AG08396 (cell line): ENCODE measurements at regions not wholly inside any gene's neighbourhood (a gene's known extent, or its start where the extent isn't known, plus 50 kb on each side); places are given as distances from the start of the nearest gene placed in this dataset.

Experiments used
- DNase-seq: peaks from one replicate; pipeline ENCODE4 v3.0.0; 2012; ENCODE audit warnings: low spot score, mixed read lengths

DNA sequence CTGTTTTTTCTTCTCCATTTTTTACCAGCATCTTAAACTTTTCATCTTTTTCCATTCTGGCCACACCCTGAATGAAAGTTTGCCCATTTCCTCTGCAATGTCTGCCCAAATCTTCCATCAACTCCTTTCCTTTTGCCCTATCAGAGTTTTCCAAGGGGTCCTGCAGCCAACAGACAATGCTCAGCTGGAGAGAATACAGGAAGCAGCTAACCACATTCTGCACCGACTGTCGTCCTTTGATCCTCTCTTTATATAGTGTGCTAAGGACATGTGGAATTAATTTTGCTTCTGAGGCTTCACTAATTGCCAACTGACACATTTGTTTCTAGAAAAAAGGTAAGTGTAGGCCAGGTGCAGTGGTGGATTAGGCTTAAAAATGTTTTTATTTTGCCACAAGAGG is 50.5 kb upstream of the DLX2 start:
- DNase-seq = no peak

GRCh38 chr2:172153757-172154156 is 51.1 kb upstream of the DLX2 start:
- DNase-seq = no peak

GRCh38 chr2:172155752-172156151 is 53.1 kb upstream of the DLX2 start:
- DNase-seq = no peak

DNA sequence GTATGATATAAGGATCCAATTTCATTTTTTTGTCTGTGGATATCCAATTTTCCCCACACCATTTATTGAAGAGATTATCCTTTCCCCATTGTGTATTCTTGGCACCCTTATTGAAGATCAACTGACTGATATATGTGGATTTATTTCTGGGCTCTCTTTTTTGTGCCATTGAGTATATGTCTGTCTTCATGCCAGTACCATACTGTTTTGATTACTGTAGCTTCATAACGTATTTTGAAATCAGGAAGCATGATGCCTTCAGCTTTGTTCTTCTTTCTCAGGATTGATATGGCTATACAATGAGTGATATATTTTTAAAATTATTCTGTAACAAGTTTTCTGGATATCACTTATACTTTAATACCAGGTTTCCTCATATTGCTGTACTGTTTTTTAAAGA is 58.1 kb upstream of the DLX2 start:
- DNase-seq = no peak

GRCh38 chr2:172162225-172162733 is 59.6 kb upstream of the DLX2 start:
- DNase-seq = no peak

DNA sequence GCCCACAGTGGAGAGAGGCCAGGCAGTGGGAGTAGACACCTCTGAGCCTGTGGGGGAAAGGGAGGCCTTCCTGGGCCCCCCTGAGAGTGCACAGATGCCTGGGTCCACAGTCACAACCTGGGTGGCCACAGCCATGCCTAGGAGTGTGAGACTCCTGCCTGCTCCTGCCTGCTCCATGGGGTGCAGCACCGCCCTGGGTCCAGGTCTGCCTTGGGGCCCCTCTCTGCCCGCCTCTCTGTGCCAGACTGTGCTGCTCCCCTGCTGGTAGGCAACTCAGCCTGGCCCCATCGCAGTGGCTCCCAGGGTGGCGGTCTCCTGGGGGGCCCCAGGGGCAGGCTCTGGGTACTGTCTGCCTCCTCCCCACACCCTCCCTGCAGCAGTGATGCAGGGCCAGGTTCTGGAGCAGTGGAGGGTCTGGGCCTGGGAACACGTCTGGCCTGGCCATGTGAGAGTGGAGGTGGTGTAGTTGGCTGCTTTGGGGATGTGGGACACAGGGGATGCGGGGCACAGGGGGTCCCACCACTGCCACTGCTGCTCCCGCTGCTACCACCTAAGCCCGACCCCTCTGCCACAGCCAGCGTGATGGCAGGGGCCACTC is 60.1 kb upstream of the DLX2 start:
- no peak for DNase-seq

DNA sequence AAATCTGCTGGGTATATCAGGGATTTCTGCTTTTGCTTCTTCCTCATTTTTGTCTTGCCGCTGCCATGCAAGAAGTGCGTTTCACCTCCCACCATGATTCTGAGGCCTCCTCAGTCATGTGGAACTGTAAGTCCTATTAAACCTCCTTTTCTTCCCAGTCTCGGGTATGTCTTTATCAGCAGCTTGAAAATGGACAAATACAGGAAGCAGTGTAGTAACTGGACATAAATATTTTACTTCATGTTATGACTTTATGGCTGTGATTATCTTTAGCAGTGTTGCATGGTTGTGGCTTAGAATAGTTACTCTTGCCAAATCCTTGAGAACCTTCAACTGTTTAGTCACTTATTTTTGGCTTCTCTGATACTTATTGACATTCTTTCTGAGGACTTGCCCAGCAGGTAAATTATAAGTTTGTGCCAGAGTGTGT is 66.2 kb upstream of the DLX2 start:
- peak; percentile 43 for DNase-seq

GRCh38 chr2:172169611-172170010 is 66.9 kb upstream of the DLX2 start:
- no peak for DNase-seq

DNA sequence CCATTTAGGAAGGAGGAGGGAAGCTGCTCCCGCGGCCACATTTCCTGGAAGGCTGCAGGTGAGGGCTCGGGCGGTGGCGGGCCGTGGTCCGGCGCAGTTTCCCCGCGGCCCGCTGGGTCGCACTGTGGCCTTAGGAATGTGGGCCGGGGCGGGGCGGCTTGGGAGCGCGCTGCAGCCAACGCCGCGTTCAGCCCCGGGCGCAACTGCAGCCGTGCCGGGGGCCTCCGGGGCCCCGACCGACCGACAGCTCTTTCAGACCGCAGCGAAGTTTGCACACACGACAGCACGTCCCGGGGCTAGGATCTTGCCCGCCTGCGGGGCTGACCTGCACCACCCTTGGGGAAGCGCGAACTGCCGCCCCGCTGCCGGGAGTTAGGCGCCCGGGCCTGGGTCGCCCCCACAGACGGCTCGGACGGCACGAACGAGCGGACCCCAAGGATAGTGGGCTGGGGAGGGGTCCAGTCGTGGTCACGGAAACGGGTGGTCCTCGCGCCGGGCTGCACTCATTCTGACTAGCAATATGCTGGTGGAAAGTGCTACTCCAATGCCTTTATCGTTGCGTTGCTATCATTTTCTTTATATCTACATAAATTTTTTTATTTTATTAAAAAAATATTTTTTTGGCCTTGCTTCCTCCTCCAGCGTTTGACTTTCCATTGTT is 69.9 kb upstream of the DLX2 start:
- peak; percentile 92 for DNase-seq

- no peak for DNase-seq
Observed at GRCh38 chr2:172173174-172173706, 70.5 kb upstream of the DLX2 start.

DNA sequence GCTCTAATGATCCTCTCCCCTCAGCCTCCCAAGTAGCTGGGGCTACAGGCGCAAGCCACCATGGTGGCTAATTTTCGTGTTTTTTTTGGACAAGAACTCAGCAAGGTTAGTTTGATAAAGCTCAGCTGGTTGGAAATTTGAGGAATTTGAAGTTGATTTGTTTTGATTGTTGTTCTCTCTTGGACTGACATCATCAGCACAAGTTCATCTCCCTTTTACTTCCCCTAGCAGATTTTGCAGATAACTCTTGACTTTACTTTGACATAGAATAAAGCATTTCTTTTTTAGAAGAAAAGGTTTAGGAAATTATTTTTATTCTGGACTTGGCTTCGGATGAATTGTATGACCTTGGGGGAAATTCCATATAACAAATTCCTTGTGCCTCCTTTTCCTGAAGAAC is 74.9 kb upstream of the DLX2 start:
- DNase-seq = no peak

GRCh38 chr2:172177996-172178395 is 75.3 kb upstream of the DLX2 start:
- DNase-seq = peak; percentile 53

DNA sequence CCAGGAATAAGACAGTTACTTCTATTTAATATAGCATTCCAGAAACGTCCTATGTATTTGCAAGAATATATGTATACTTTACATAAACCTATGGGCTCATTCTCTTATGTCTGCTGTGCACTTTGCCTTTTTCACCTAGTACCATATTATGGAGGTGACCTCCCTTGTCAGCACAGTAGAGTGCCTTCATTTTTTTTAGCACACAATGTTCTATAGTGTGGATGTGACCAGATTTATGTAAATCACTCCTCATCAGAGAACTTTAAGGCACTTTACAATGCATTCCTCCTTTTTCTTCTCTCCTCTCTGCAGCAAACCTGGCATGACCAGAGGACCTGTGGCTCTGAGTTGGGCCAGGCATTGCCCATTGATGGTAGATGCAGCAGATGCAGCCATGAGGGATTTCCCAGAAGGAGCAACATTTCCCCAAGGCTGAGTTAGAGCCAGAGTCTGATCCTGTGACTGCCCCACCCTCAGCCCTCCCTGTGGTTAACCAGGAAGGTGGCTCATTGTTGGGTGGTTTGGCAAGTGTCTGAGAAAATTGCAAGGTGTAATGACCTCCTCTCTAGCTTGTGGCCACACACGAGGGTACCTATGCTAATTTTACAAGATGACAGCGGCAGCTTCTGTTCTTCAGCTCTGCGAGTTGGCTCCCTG is 76.5 kb upstream of the DLX2 start:
- no peak for DNase-seq

DNA sequence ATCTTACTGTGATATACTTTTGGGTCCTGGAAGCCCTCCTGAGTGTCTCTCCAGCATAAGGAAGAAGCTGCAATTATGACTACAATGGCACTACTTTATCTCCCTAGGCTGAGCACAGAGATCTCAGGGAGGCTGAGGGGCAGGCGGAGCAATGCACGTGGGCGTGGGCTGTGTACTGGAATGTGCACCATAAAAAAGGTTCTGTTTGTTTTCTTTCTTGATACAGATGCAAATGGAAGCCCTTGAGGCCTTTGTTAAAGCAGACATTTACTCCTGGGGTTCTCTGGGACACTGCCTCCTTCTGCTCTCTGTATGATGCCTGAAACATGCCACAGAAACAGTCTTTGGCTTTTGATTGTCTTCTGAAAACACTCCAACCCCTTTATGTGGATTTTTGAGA is 79.1 kb upstream of the DLX2 start:
- no peak for DNase-seq

DNA sequence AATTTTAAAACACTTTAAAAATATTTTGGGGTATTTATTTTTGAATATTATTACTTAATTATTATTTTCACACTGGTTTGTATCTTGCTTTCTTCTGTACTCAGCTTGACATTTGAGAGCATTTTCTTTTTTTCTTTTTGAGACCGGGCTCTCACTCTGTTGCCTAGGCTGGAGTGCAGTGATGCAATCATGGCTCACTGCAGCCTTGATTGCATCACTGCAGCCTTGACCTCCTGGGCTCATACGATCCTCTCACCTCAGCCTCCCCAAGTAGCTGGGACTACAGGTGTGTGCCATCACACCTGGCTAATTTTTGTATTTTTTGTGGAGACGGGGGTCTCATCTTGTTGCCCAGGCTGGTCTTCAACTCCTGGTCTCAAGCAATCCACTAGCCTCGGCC is 79.9 kb upstream of the DLX2 start:
- no peak for DNase-seq

DNA sequence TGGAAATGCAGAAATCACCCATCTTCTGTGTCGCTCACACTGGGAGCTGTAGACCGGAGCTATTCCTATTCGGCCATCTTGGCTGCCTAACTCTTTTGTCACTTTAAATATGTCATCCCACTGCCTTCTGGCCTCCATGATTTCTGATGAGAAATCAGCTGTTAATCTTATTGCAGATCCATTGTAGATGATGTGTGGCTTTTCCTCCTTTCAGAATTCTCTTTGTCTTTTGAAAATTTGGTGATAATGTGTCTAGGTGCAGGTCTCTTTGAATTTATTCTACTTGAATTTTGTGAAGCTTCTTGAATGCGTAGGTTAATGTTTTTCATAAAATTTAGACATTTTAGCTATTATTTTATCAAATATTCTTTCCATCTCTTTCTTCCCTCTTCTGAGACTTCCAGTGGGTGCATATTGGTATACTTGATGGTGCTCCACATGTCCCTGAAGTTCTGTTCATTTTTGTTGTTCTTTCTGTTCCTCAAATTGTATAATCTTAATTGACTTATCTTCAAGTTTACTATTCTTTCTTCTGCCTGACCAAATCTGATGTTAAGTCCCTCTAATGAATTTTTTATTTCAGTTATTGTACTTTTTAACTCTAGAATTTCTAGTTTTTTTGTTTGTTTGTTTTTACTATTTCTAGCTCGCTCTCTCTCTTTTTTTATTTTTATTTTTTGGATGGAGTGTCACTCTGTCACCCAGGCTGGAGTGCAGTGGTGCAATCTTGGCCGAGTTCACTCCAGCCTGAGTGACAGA is 90.8 kb upstream of the DLX2 start:
- DNase-seq = no peak

DNA sequence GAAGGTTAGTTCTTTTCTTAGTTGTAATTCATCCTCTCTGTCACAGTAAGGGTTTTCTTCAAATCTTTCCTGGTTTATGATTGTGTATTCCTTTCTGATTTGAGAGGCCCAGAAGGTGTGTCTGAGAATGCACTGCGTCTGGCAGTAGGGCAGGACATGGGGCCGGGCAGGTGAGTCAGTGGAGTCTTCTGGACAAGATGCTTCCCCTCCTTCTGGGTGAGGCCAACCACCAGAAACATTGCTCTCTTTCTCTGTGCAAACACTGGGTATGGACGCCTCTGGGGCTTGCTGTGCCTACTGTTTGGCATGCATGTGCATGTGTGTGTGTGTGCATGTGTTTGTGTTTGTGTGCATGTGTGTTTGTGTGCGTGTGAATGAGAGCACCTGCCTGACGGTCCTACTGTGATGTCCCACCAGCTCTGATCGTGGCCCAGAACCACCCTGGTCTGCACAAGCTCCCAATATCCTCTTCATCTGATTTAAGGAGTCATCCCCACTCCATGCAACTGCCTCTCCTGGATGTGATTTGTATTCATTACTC is 93.2 kb upstream of the DLX2 start:
- no peak for DNase-seq

DNA sequence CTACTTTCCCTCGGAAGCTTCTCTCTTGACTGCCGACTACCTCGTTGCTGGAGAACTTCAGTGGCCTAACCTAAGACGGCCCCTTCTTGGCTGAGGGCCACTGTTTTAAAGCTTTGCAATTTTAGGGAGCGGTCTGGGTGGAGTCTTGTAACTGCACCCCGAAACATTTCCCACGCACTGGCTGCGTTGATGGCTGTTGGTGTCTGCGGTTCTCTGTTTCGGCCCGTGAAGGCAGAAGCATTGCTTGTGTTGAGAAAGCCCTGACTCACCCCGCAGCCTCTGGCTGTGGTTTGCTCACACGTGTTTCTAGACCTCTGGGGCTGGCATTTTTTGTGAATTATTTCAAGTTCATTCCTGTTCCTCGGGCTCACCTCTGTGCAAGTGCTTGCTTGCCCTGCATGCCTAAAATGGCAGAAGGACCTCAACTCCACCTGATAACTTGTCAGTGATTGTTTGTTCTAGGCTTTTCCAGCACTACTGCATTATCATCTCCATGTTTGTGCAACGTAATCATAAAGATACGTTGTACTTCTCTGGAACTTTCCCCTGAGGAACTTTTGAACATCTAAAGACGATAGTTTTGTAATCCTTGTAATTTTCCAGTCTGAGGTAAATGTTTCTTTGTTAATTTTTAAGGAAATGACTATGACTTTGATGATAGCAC is 94.2 kb upstream of the DLX2 start:
- peak; percentile 44 for DNase-seq

GRCh38 chr2:172198361-172198760 is 95.7 kb upstream of the DLX2 start:
- no peak for DNase-seq

DNA sequence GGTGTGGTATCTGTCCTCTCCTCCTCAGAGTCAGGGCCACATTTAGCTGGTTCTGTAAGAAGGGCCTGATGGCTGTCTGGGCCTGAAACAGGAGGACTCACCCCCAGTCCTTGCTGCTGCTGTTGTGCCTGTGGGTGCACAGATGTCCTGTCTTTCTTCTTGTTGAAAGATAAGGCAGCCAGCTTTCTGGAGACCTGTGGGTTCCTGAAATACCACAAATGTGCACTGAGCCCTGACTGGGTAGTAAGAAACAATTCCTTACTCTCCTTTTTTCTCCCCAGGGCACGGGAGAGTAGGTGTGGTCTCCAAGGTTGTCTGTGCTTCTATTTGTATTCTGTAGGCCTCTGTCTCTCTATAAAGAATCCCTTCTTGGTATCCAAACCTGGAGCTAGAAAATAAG is 96.2 kb upstream of the DLX2 start:
- no peak for DNase-seq

DNA sequence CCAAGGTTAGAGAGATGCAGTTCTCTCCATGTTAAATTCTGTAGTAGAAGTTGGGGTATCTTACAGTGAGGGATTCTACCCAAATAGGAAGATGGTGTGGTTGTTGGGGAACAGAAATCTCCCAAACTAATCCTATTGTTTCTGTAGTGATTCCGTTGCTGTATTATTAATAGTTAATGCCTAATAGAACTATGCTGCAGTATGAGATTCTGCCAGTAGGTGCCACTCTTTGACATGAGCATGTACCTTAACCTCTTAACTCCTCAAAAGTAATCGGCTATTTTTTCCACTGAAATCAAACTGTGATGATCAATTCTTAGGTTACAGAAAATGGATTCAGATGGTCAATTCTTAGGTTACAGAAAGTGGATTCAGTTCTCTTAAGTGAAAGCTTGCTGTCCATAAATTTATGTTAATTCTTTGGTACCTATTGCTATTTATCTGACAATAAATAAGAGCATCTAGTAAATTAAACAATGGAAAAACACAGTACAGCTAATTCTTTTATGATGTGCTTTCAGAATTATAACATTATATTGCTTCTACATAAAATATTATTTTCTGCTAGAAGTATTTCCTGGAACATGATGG is 97.9 kb upstream of the DLX2 start:
- DNase-seq = peak; percentile 18
